ENCODE measurements at regions not wholly inside any gene's neighbourhood (a gene's known extent, or its start where the extent isn't known, plus 50 kb on each side); places are given as distances from the start of the nearest gene placed in this dataset.

DNA sequence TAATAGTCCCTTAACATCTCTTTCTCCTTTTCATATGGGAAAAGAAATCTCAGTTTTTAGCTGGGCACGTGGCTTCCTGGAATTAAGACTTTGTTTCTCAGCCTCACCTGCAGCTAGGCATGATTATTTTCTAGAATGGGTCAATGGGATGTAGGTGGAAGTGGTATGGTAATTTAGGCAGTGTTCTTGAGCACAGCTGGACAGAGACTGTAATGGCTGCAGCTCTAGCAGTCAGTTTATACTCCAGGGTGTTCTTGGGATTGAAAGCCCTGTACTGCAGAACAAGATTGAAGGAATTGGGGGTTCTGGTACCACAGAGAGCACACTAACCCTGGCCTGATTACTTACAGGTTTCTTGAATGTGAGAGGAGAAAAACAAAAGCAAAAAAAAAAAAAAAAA is 455.9 kb upstream of the ZNF608 start:
- H3K4me1 ChIP-seq (ENCODE audit: control insufficient read depth, insufficient read depth, low read length): peaks cover 29% of the 10 kb centered on the region
- no peak overlapping the region for H3K4me3 ChIP-seq (ENCODE audit: insufficient read depth, low read depth, low read length)
- no peaks in the 10 kb centered on the region for H3K36me3 ChIP-seq (ENCODE audit: control insufficient read depth, insufficient read depth, low read length)
- no peak overlapping the region for H3K27ac ChIP-seq (ENCODE audit: insufficient read depth, low read depth, low read length, poor library complexity, severe bottlenecking)
- no peaks in the 10 kb centered on the region for H3K9me3 ChIP-seq (ENCODE audit: control insufficient read depth, low read length)
- WGBS, 2 experiments: 95 to 100% methylated on average over 1 of the region's 1 CpG
- no peaks in the 10 kb centered on the region for H3K27me3 ChIP-seq (ENCODE audit: control insufficient read depth, insufficient read depth, low read length, poor library complexity, severe bottlenecking)

DNA sequence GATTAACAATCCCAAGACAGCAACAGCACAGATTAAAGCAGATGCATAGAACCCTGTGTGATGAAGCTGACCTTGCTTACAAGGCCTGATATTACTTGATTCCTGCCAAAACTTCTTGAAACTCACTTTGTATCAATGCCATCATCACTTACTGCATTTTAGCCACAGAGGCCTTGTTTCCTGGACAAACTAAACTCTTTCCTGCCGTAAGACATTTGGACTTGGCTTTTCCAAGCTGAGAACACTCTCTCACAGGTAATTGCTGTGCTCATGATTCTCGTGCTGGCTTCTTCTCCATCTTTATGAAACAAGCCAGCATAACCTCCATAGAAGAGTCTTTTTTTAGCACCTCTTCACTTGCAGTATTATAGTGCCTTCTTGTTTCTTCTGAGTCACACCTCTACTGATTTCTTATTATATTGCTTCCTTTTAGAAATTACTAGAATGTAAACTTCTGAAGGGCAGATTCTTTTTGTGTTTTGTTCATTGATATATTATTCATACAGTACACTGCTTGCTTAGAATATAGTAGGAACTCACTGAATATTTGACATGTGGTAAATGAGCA is 456.5 kb upstream of the ZNF608 start:
- Histone ChIP-seq H3K4me3 (ENCODE audit: insufficient read depth, low read depth, low read length) (no peak overlapping the region), H3K27me3 (ENCODE audit: control insufficient read depth, insufficient read depth, low read length, poor library complexity, severe bottlenecking) (no peaks in the 10 kb centered on the region), H3K27ac (ENCODE audit: insufficient read depth, low read depth, low read length, poor library complexity, severe bottlenecking) (no peak overlapping the region), H3K36me3 (ENCODE audit: control insufficient read depth, insufficient read depth, low read length) (no peaks in the 10 kb centered on the region), H3K9me3 (ENCODE audit: control insufficient read depth, low read length) (no peaks in the 10 kb centered on the region), H3K4me1 (ENCODE audit: control insufficient read depth, insufficient read depth, low read length) (peaks cover 26% of the 10 kb centered on the region)
- WGBS, 2 experiments: 94 to 96% methylated on average over 2 of the region's 2 CpGs

DNA sequence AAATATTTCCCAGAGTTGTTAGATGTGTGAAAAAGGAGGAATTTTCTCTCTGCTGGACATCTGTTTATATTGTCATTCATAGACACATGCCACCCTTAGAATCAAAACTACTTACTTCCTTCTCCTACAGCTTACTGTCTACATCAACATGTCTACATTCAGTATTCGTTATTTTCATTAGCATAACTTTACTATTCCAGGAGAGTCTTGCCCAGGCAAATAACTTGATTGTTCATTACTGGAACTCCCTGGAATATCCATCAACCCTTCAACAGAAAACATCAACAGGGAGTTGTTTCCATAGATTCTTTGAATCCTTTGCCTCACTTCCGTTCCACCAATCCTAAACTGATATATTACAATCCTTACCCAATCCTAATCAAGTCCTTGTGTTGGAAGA is 457.5 kb upstream of the ZNF608 start:
- no peaks in the 10 kb centered on the region for H3K9me3 ChIP-seq (ENCODE audit: control insufficient read depth, low read length)
- no peaks in the 10 kb centered on the region for H3K36me3 ChIP-seq (ENCODE audit: control insufficient read depth, insufficient read depth, low read length)
- H3K27me3 ChIP-seq (ENCODE audit: control insufficient read depth, insufficient read depth, low read length, poor library complexity, severe bottlenecking): no peaks in the 10 kb centered on the region
- peaks cover 21% of the 10 kb centered on the region for H3K4me1 ChIP-seq (ENCODE audit: control insufficient read depth, insufficient read depth, low read length)
- no peak overlapping the region for H3K4me3 ChIP-seq (ENCODE audit: insufficient read depth, low read depth, low read length)
- no peak overlapping the region for H3K27ac ChIP-seq (ENCODE audit: insufficient read depth, low read depth, low read length, poor library complexity, severe bottlenecking)
- WGBS, 2 experiments: 66% methylated on average over 2 of the region's 2 CpGs

DNA sequence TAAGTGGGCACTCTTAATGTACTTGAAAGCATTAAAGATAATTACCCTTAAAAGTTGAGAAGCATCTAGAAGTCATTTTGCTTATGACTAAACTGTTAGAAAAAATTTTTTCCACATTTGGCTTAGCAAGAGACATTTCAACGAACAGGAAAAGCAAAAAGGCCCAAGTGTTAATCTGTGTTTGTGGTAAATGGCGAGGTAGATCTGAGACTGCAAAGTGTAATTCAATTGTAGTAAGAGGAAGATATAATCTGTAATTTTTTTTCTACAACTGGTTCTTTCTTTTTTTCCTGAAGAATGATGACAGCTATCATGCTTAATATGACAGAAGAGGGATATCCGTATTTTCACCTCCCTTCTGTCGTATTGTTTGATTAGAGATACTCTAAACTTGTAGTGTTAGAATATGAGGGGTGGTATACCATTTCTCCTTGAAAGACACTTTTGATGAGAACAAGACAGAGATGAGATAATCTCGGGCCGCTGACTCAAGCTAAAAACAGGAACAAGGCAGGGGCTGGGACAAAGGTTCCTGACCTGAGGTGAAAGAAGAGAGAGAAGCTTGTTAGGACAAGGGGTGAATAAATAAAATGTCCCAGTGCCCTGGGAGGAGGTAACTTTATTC is 459.3 kb upstream of the ZNF608 start:
- Histone ChIP-seq H3K4me1 (ENCODE audit: control insufficient read depth, insufficient read depth, low read length) (peaks cover 7% of the 10 kb centered on the region), H3K27me3 (ENCODE audit: control insufficient read depth, insufficient read depth, low read length, poor library complexity, severe bottlenecking) (no peaks in the 10 kb centered on the region), H3K27ac (ENCODE audit: insufficient read depth, low read depth, low read length, poor library complexity, severe bottlenecking) (no peak overlapping the region), H3K36me3 (ENCODE audit: control insufficient read depth, insufficient read depth, low read length) (no peaks in the 10 kb centered on the region), H3K4me3 (ENCODE audit: insufficient read depth, low read depth, low read length) (no peak overlapping the region), H3K9me3 (ENCODE audit: control insufficient read depth, low read length) (no peaks in the 10 kb centered on the region)
- 82 to 87% methylated on average over 6 of the region's 6 CpGs for WGBS, 2 experiments

DNA sequence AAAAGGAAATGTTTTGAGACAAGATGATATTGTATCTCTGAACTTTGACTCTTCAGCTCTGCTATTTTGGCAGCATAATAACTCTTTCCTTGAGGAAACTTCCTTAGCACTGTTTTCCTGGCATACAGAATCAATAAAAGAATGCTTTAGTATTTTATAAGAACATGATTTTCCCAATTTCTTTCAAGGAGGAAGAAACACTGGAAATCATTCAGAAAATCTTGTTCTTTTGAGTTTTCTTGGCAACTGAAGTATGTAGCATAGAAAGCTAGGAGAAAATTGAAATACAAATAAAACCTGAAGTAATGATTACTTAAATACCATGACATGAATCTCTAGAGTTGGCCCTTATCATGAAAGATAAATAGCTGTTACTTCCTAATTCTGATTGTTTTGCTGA is 461.4 kb upstream of the ZNF608 start:
- H3K4me1 ChIP-seq (ENCODE audit: control insufficient read depth, insufficient read depth, low read length): peaks cover 3% of the 10 kb centered on the region

DNA sequence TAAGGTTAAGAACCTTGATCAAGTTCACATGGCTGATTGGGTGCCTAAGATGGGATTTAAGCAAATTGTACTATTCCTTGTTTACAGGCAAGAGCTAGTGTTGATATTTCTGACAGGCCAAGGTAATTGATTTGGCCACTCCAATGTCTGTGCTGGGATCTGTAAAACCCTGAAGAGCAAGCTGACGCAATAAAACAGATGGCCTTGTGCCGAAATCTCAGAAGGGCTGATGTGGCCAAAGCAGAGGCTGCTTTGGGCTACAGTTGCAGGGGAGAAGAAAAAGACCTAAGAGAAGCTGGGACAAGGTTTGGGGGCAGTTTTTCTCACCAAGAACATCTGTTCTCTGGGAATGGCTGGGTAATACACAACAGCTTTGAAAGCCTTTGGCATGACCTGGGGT is 463.2 kb upstream of the ZNF608 start:
- Histone ChIP-seq H3K9me3 (ENCODE audit: control insufficient read depth, low read length) (no peaks in the 10 kb centered on the region), H3K4me1 (ENCODE audit: control insufficient read depth, insufficient read depth, low read length) (peaks cover 3% of the 10 kb centered on the region), H3K27me3 (ENCODE audit: control insufficient read depth, insufficient read depth, low read length, poor library complexity, severe bottlenecking) (no peaks in the 10 kb centered on the region), H3K27ac (ENCODE audit: insufficient read depth, low read depth, low read length, poor library complexity, severe bottlenecking) (no peak overlapping the region), H3K4me3 (ENCODE audit: insufficient read depth, low read depth, low read length) (no peak overlapping the region), H3K36me3 (ENCODE audit: control insufficient read depth, insufficient read depth, low read length) (no peaks in the 10 kb centered on the region)
- WGBS, 2 experiments: 96 to 97% methylated on average over 2 of the region's 2 CpGs

More for the DNA sequence above, 461.4 kb upstream of the ZNF608 start:
- Histone ChIP-seq H3K27me3 (ENCODE audit: control insufficient read depth, insufficient read depth, low read length, poor library complexity, severe bottlenecking) (no peaks in the 10 kb centered on the region), H3K9me3 (ENCODE audit: control insufficient read depth, low read length) (no peaks in the 10 kb centered on the region), H3K4me3 (ENCODE audit: insufficient read depth, low read depth, low read length) (no peak overlapping the region), H3K36me3 (ENCODE audit: control insufficient read depth, insufficient read depth, low read length) (no peaks in the 10 kb centered on the region), H3K27ac (ENCODE audit: insufficient read depth, low read depth, low read length, poor library complexity, severe bottlenecking) (no peak overlapping the region)

DNA sequence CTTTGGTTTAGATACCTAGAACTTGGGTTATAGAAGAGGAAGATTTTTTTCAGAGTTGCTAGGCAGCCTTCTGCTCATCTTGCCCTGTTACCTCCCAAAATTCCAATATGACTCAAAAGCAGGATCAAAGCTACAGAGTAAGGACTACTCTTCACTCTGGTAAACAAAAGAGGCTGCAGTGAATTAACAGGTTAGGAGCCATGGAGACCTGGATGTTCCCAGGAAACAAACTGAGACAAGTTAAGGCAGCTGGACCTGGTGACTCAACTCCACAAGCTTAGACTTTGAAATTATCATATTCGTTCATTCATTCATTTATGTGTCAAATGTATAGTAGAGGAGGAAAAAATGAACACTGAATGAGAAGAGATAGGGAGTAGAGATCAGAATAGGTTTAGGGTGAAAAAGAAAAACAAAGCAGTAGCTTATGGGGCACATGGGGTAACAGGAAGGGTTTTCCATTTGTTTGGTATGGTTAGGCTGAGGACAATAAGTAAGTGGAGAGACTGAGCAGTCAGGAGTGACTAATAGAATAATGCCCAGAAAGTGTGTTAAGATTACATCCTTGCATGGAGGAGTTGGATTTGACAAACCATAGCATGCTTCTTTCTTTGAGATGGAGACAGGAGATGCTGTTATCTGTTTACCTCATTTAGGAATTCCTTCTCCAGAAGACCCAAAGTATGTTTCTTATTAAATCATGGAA is 464.0 kb upstream of the ZNF608 start:
- WGBS, 2 experiments: 100% methylated on average over 1 of the region's 1 CpG; no CpG with 5 or more reads in 1 of the 2 experiments
- H3K9me3 ChIP-seq (ENCODE audit: control insufficient read depth, low read length): no peaks in the 10 kb centered on the region

DNA sequence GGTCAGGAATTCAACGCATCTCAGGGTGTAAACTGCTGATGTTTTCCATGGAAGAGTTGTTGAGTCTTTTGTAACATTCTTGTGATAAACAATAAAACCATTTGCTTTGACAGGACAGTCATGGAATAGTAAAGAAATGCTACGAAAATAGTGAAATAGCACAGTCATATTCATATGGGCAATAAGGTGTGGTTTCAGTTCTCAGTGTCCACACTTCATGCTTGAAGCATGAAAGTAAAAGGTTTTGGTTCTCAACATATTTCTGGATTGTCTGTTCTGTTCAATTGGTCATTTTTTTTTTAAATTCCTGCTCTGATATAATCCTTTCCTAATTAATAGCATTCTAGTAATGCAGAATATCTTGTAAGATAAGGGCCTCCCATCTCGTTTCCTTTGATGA is 467.6 kb upstream of the ZNF608 start:
- no peaks in the 10 kb centered on the region for H3K27me3 ChIP-seq (ENCODE audit: control insufficient read depth, insufficient read depth, low read length, poor library complexity, severe bottlenecking)
- no peak overlapping the region for H3K27ac ChIP-seq (ENCODE audit: insufficient read depth, low read depth, low read length, poor library complexity, severe bottlenecking)
- H3K4me3 ChIP-seq (ENCODE audit: insufficient read depth, low read depth, low read length): no peak overlapping the region
- WGBS, 2 experiments: 96 to 99% methylated on average over 3 of the region's 3 CpGs
- no peaks in the 10 kb centered on the region for H3K9me3 ChIP-seq (ENCODE audit: control insufficient read depth, low read length)
- H3K36me3 ChIP-seq (ENCODE audit: control insufficient read depth, insufficient read depth, low read length): no peaks in the 10 kb centered on the region
- no peaks in the 10 kb centered on the region for H3K4me1 ChIP-seq (ENCODE audit: control insufficient read depth, insufficient read depth, low read length)

More for the DNA sequence above, 464.0 kb upstream of the ZNF608 start:
- peaks cover 3% of the 10 kb centered on the region for H3K4me1 ChIP-seq (ENCODE audit: control insufficient read depth, insufficient read depth, low read length)
- no peak overlapping the region for H3K4me3 ChIP-seq (ENCODE audit: insufficient read depth, low read depth, low read length)
- no peaks in the 10 kb centered on the region for H3K27me3 ChIP-seq (ENCODE audit: control insufficient read depth, insufficient read depth, low read length, poor library complexity, severe bottlenecking)
- H3K27ac ChIP-seq (ENCODE audit: insufficient read depth, low read depth, low read length, poor library complexity, severe bottlenecking): no peak overlapping the region
- H3K36me3 ChIP-seq (ENCODE audit: control insufficient read depth, insufficient read depth, low read length): no peaks in the 10 kb centered on the region

DNA sequence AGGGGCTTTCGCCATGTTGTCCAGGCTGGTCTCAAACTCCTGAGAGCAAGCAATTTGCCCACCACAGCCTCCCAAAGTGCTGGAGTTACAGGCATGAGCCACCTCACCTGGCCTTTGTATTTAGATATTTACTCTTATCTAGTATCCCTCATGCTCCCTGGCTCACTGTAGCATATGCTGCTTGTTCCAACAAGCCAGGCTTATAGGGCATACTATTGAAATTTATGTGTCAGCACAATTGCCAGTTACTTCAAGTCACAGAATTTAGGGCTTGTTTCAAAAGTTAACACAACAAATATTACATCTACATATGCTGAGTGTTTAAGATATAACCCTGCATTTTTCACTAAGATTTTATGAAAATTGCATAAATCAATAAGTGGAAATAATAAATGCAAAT is 469.2 kb upstream of the ZNF608 start:
- H3K27me3 ChIP-seq (ENCODE audit: control insufficient read depth, insufficient read depth, low read length, poor library complexity, severe bottlenecking): no peaks in the 10 kb centered on the region
- no peak overlapping the region for H3K27ac ChIP-seq (ENCODE audit: insufficient read depth, low read depth, low read length, poor library complexity, severe bottlenecking)
- H3K36me3 ChIP-seq (ENCODE audit: control insufficient read depth, insufficient read depth, low read length): no peaks in the 10 kb centered on the region
- 88 to 91% methylated on average over 1 of the region's 1 CpG for WGBS, 2 experiments
- H3K4me3 ChIP-seq (ENCODE audit: insufficient read depth, low read depth, low read length): no peak overlapping the region
- H3K9me3 ChIP-seq (ENCODE audit: control insufficient read depth, low read length): no peaks in the 10 kb centered on the region
- no peaks in the 10 kb centered on the region for H3K4me1 ChIP-seq (ENCODE audit: control insufficient read depth, insufficient read depth, low read length)

DNA sequence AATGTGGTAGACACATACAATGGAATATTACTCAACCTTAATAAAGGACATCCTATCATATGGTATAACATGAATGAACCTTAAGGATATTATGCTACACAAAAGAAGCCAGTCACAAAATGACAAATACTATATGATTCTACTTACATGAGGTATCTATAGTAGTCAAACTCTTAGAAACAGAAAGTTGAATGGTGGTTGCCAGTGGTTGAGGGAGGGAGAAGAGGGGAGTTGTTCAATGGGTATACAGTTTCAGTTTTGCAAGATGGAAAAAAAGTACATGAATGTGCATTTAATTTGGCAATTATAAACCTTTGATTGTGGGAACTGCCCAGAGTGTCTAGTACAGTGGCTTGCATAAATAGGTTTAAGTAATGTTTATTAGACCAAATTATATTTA is 473.3 kb upstream of the ZNF608 start:
- no peak overlapping the region for H3K27ac ChIP-seq (ENCODE audit: insufficient read depth, low read depth, low read length, poor library complexity, severe bottlenecking)
- H3K9me3 ChIP-seq (ENCODE audit: control insufficient read depth, low read length): no peaks in the 10 kb centered on the region
- no peaks in the 10 kb centered on the region for H3K4me1 ChIP-seq (ENCODE audit: control insufficient read depth, insufficient read depth, low read length)
- H3K27me3 ChIP-seq (ENCODE audit: control insufficient read depth, insufficient read depth, low read length, poor library complexity, severe bottlenecking): no peaks in the 10 kb centered on the region
- H3K36me3 ChIP-seq (ENCODE audit: control insufficient read depth, insufficient read depth, low read length): no peaks in the 10 kb centered on the region
- H3K4me3 ChIP-seq (ENCODE audit: insufficient read depth, low read depth, low read length): no peak overlapping the region

Measured in ectodermal cell (in vitro differentiated cells).